ENCODE measurements at regions not wholly inside any gene's neighbourhood (a gene's known extent, or its start where the extent isn't known, plus 50 kb on each side); places are given as distances from the start of the nearest gene placed in this dataset.

DNA sequence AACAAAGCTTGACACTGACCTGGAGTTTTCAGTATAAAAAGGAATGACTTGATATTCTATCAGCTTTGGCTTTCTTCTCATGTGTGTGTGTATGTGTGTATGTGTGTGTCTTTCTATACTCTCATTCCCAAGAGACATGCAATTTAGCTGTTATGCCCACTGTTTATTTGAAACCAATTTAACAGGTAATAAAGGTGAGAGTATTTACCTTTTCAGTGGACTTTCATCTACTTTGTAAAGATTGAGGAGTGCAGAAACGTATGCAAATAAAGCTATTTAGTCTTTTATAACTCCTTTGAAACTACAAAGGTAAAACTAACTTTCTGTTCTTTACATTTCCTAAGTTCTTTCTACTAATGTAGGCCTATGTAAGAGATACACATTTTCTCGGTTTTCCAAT is 103.5 kb upstream of the HS3ST5 start:
- Histone ChIP-seq H3K4me3 (no peak overlapping the region), H3K27me3 (replicated peaks in 1 of 7) (no peaks in the 10 kb centered on the region), H3K36me3 (no peaks in the 10 kb centered on the region), H3K4me1 (no peaks in the 10 kb centered on the region), H3K9me3 (no peaks in the 10 kb centered on the region), H3K27ac (no peak overlapping the region)
- DNase-seq: no peak
- intact Hi-C loops (cut with DNase I; ENCODE audit: low total_unique reads): no loop called here
- WGBS, 5 donors: 54 to 67% (median 64%) methylated on average over 2 of the region's 2 CpGs
- TF ChIP-seq, protein P1, sequence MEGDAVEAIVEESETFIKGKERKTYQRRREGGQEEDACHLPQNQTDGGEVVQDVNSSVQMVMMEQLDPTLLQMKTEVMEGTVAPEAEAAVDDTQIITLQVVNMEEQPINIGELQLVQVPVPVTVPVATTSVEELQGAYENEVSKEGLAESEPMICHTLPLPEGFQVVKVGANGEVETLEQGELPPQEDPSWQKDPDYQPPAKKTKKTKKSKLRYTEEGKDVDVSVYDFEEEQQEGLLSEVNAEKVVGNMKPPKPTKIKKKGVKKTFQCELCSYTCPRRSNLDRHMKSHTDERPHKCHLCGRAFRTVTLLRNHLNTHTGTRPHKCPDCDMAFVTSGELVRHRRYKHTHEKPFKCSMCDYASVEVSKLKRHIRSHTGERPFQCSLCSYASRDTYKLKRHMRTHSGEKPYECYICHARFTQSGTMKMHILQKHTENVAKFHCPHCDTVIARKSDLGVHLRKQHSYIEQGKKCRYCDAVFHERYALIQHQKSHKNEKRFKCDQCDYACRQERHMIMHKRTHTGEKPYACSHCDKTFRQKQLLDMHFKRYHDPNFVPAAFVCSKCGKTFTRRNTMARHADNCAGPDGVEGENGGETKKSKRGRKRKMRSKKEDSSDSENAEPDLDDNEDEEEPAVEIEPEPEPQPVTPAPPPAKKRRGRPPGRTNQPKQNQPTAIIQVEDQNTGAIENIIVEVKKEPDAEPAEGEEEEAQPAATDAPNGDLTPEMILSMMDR (IDR thresholded peaks at IDR 0.05 in 8 of 11, conservative IDR thresholded peaks at IDR 0.05 in 3 of 11): no peak
- TF ChIP-seq POLR2AphosphoS5 (IDR thresholded peaks at IDR 0.05): no peak
- TF ChIP-seq POLR2A (IDR thresholded peaks at IDR 0.05): no peak

DNA sequence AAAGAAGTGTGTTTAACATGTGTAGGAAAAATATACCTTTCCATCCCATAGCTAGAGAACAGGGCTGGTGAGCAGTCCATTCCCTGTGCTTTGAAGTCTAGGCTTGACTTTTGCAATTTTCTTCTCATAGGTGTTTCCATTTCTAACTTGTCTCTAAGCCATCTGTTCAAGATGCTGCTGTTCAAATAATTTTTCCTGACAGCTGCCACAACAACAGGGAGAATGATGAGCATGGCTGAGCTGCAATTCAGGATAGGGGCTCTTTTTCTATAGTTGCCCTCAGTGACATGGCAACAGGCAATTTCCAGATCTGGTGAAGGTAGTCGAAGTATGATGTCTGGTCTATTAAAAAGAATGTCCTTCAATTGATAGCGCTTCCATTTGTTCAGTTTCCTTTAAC is 103.0 kb upstream of the HS3ST5 start:
- Histone ChIP-seq H3K27me3 (replicated peaks in 1 of 7) (no peaks in the 10 kb centered on the region), H3K4me1 (no peaks in the 10 kb centered on the region), H3K4me3 (no peak overlapping the region), H3K9me3 (no peaks in the 10 kb centered on the region), H3K36me3 (no peaks in the 10 kb centered on the region), H3K27ac (no peak overlapping the region)
- no peak for DNase-seq
- intact Hi-C loops (cut with DNase I; ENCODE audit: low total_unique reads): no loop called here
- 84 to 95% (median 89%) methylated on average over 2 of the region's 2 CpGs for WGBS, 5 donors
- TF ChIP-seq POLR2A (IDR thresholded peaks at IDR 0.05): no peak
- TF ChIP-seq POLR2AphosphoS5 (IDR thresholded peaks at IDR 0.05): no peak
- TF ChIP-seq, protein P1 (IDR thresholded peaks at IDR 0.05 in 8 of 11, conservative IDR thresholded peaks at IDR 0.05 in 3 of 11): no peak

DNA sequence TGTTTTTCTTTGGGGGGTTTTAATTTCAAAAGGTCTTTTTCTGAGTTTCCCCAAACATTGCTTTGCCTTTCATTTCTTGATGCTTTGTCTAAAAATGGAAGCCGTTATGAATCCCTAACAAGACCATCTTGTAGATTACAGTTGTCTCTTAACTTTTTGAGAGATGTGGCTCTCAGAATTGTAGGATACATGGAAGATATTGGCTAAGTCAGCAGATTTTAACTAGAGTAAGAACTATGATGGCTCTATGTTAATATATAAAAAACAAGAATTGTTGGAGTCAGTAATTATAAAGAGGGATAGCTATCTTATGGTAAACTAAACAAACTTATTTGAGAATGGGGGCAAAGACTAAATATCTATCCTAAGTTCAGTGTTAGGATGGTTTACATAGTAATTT is 96.6 kb upstream of the HS3ST5 start:
- no peaks in the 10 kb centered on the region for H3K4me1 ChIP-seq
- WGBS, 5 donors: 76 to 93% (median 83%) methylated on average over 1 of the region's 1 CpG
- intact Hi-C loops (cut with DNase I; ENCODE audit: low total_unique reads): no loop called here
- H3K27ac ChIP-seq: no peak overlapping the region
- no peak overlapping the region for H3K4me3 ChIP-seq
- H3K9me3 ChIP-seq: no peaks in the 10 kb centered on the region
- DNase-seq: no peak
- TF ChIP-seq POLR2A (IDR thresholded peaks at IDR 0.05): no peak
- TF ChIP-seq POLR2AphosphoS5 (IDR thresholded peaks at IDR 0.05): no peak
- TF ChIP-seq, protein P1 (IDR thresholded peaks at IDR 0.05 in 8 of 11, conservative IDR thresholded peaks at IDR 0.05 in 3 of 11): no peak
- H3K36me3 ChIP-seq: no peaks in the 10 kb centered on the region
- no peaks in the 10 kb centered on the region for H3K27me3 ChIP-seq (replicated peaks in 1 of 7)

DNA sequence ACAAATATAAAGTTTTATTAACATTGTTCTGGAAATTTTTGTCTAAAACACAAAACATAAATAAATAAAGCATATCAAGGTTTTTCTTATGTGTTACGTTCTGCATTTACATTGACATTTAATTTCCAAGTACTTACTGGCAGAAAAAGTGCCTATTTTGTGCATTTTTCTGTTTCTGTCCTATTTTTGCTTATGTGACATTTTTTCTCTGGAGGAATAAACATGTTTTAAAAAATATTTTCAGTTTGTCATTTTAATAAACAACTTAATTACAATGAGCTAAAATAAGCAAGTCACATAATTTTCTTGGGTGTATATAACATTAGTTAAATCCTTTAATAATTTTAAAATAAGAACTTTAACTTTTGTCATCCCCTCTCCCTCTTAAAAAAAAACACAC is 94.4 kb upstream of the HS3ST5 start:
- no peak for TF ChIP-seq POLR2A (IDR thresholded peaks at IDR 0.05)
- TF ChIP-seq POLR2AphosphoS5 (IDR thresholded peaks at IDR 0.05): no peak
- TF ChIP-seq, protein P1 (IDR thresholded peaks at IDR 0.05 in 8 of 11, conservative IDR thresholded peaks at IDR 0.05 in 3 of 11): no peak
- H3K27me3 ChIP-seq (replicated peaks in 1 of 7): no peaks in the 10 kb centered on the region
- H3K36me3 ChIP-seq: no peaks in the 10 kb centered on the region
- intact Hi-C loops (cut with DNase I; ENCODE audit: low total_unique reads): no loop called here
- H3K4me3 ChIP-seq: no peak overlapping the region
- H3K9me3 ChIP-seq: no peaks in the 10 kb centered on the region
- no peak for DNase-seq
- WGBS, 5 donors: 61 to 75% (median 67%) methylated on average over 1 of the region's 1 CpG
- H3K4me1 ChIP-seq: no peaks in the 10 kb centered on the region
- H3K27ac ChIP-seq: no peak overlapping the region
